Type B pancreatic cell (in vitro differentiated cells): ENCODE measurements at regions not wholly inside any gene's neighbourhood (a gene's known extent, or its start where the extent isn't known, plus 50 kb on each side); places are given as distances from the start of the nearest gene placed in this dataset.

Source experiments
- DNase-seq: peaks from one replicate; pipeline ENCODE4 v3.0.0; 2021; ENCODE audit warnings: mixed read lengths; ENCODE audit not compliant: unreplicated experiment; ENCODE audit errors: extremely low spot score
- H3K27ac Mint-ChIP-seq: 2 replicates; pipeline ENCODE4 v1.8.0; 2021; ENCODE audit warnings: mild to moderate bottlenecking, mixed read lengths
- H3K27me3 Mint-ChIP-seq: 2 replicates; pipeline ENCODE4 v1.8.0; 2021; ENCODE audit warnings: mixed read lengths
- H3K36me3 Mint-ChIP-seq: 2 replicates; pipeline ENCODE4 v1.8.0; 2021; ENCODE audit warnings: mixed read lengths
- H3K4me1 Mint-ChIP-seq: one replicate; pipeline ENCODE4 v1.8.0; 2021; ENCODE audit warnings: mixed read lengths; ENCODE audit not compliant: unreplicated experiment
- H3K4me3 Mint-ChIP-seq: 2 replicates; pipeline ENCODE4 v1.8.0; 2021; ENCODE audit warnings: mild to moderate bottlenecking, mixed read lengths
- H3K9me3 Mint-ChIP-seq: 2 replicates; pipeline ENCODE4 v1.8.0; 2021; ENCODE audit warnings: mixed read lengths
- CTCF ChIP-seq: fragments of 200-600 bp; sonication (generic); conservative IDR thresholded peaks from 2 replicates; pipeline ENCODE4 v1.5.0; 2021; ENCODE audit warnings: antibody characterized with exemption, mild to moderate bottlenecking

- Mint-ChIP-seq H3K4me1 (peaks cover 4% of the 10 kb centered on the region), H3K36me3 (peaks cover 13% of the 10 kb centered on the region), H3K4me3 (no peak overlapping the region), H3K27me3 (peaks cover 4% of the 10 kb centered on the region), H3K9me3 (peaks cover 10% of the 10 kb centered on the region), H3K27ac (no peak overlapping the region)
- no peak for DNase-seq
- TF ChIP-seq CTCF, result no peak
Observed at GRCh38 chr6:146965110-146965689, 239.0 kb upstream of the STXBP5 start.

- H3K4me3 Mint-ChIP-seq, result no peak overlapping the region
- no peak overlapping the region for H3K27ac Mint-ChIP-seq
- no peak for DNase-seq
- H3K4me1 Mint-ChIP-seq, result peaks cover 4% of the 10 kb centered on the region
- peaks cover 13% of the 10 kb centered on the region for H3K36me3 Mint-ChIP-seq
- peaks cover 10% of the 10 kb centered on the region for H3K9me3 Mint-ChIP-seq
- TF ChIP-seq CTCF, result no peak
- H3K27me3 Mint-ChIP-seq, result no peaks in the 10 kb centered on the region
Observed at GRCh38 chr6:146968041-146968760, 236.0 kb upstream of the STXBP5 start.

- DNase-seq, result no peak
- H3K4me3 Mint-ChIP-seq, result no peak overlapping the region
- TF ChIP-seq CTCF, result no peak
- no peaks in the 10 kb centered on the region for H3K27me3 Mint-ChIP-seq
- H3K9me3 Mint-ChIP-seq, result no peaks in the 10 kb centered on the region
- H3K27ac Mint-ChIP-seq, result no peak overlapping the region
- H3K36me3 Mint-ChIP-seq, result no peaks in the 10 kb centered on the region
- H3K4me1 Mint-ChIP-seq, result peaks cover 4% of the 10 kb centered on the region
Observed at GRCh38 chr6:146972546-146972945, 231.7 kb upstream of the STXBP5 start.

- Mint-ChIP-seq H3K36me3 (no peaks in the 10 kb centered on the region), H3K4me1 (no peaks in the 10 kb centered on the region), H3K4me3 (no peak overlapping the region), H3K9me3 (no peaks in the 10 kb centered on the region), H3K27ac (no peak overlapping the region), H3K27me3 (no peaks in the 10 kb centered on the region)
- TF ChIP-seq CTCF, result no peak
- DNase-seq, result no peak
Observed at GRCh38 chr6:146974351-146974750, 229.9 kb upstream of the STXBP5 start.

GRCh38 chr6:146975093-146975492 lies 229.1 kb upstream of the STXBP5 start:
- Mint-ChIP-seq H3K27ac (no peak overlapping the region), H3K4me3 (no peak overlapping the region), H3K36me3 (no peaks in the 10 kb centered on the region), H3K4me1 (no peaks in the 10 kb centered on the region), H3K27me3 (no peaks in the 10 kb centered on the region), H3K9me3 (no peaks in the 10 kb centered on the region)
- no peak for DNase-seq
- no peak for TF ChIP-seq CTCF
